SK-N-SH (cell line): ENCODE measurements at regions not wholly inside any gene's neighbourhood (a gene's known extent, or its start where the extent isn't known, plus 50 kb on each side); places are given as distances from the start of the nearest gene placed in this dataset.

ENCODE experiments used
- EP300 ChIP-seq, 2 experiments: IDR thresholded peaks; 2 replicates each; pipeline versions ENCODE4 v1.4.0 to v1.6.1; 2012; ENCODE audit warnings: borderline replicate concordance in 1 of 2, low read depth in 1 of 2, low read length in 1 of 2
- MXI1 ChIP-seq: IDR thresholded peaks from 2 replicates; pipeline ENCODE4 v1.6.1; 2012; ENCODE audit warnings: mild to moderate bottlenecking, low read depth, low read length, improper control_type of control experiment
- POLR2AphosphoS5 ChIP-seq: IDR thresholded peaks from 2 replicates; pipeline ENCODE4 v1.6.1; 2012; ENCODE audit warnings: low read depth, low read length
- REST ChIP-seq: IDR thresholded peaks from 2 replicates; pipeline ENCODE4 v1.6.1; 2012; ENCODE audit warnings: mild to moderate bottlenecking, low read depth, low read length, moderate library complexity
- SIN3A ChIP-seq: IDR thresholded peaks from 2 replicates; pipeline ENCODE4 v1.6.1; 2012; ENCODE audit warnings: low read depth, mild to moderate bottlenecking, low read length, moderate library complexity, borderline replicate concordance
- TF ChIP-seq, protein P1 (sequence below): fragments of 200-600 bp; sonication (generic); IDR thresholded peaks from 2 replicates; pipeline ENCODE4 v1.6.1; 2017; ENCODE audit warnings: antibody characterized with exemption, mild to moderate bottlenecking, moderate library complexity
- TF ChIP-seq, protein P2 (sequence below): IDR thresholded peaks from 2 replicates; pipeline ENCODE4 v1.4.0; 2012; ENCODE audit warnings: low read depth

GRCh38 chr10:28768227-28768626 lies 90.9 kb downstream of the BAMBI start:
- TF ChIP-seq POLR2AphosphoS5 (no peak), SIN3A (no peak), REST (no peak), EP300 (IDR thresholded peaks at IDR 0.05; ENCODE audit: borderline replicate concordance in 1 of 2, low read depth in 1 of 2, low read length in 1 of 2) (no peak), MXI1 (no peak)
- TF ChIP-seq, protein P1, sequence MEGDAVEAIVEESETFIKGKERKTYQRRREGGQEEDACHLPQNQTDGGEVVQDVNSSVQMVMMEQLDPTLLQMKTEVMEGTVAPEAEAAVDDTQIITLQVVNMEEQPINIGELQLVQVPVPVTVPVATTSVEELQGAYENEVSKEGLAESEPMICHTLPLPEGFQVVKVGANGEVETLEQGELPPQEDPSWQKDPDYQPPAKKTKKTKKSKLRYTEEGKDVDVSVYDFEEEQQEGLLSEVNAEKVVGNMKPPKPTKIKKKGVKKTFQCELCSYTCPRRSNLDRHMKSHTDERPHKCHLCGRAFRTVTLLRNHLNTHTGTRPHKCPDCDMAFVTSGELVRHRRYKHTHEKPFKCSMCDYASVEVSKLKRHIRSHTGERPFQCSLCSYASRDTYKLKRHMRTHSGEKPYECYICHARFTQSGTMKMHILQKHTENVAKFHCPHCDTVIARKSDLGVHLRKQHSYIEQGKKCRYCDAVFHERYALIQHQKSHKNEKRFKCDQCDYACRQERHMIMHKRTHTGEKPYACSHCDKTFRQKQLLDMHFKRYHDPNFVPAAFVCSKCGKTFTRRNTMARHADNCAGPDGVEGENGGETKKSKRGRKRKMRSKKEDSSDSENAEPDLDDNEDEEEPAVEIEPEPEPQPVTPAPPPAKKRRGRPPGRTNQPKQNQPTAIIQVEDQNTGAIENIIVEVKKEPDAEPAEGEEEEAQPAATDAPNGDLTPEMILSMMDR: no peak
- TF ChIP-seq, protein P2, sequence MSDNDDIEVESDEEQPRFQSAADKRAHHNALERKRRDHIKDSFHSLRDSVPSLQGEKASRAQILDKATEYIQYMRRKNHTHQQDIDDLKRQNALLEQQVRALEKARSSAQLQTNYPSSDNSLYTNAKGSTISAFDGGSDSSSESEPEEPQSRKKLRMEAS: no peak
